ENCODE measurements at regions not wholly inside any gene's neighbourhood (a gene's known extent, or its start where the extent isn't known, plus 50 kb on each side); places are given as distances from the start of the nearest gene placed in this dataset.

DNA sequence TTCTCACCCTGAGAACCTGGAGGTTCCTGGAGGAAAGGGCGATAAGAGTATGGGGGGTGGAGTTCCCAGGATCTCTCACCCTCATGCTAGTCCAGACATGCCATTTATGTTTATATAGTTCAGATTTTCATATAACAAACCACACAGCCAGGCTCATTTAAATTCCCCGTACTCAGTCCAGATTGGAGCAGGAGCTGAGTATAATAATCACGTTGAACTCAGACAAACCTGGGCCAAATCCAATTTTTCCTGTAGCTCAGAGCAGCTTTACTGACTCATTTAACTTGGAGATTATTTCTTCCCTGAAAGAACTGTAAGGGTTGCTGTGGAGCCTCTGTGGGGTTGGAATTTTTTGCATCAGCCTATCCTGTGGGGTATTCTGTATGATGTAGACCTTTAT, 660.8 kb downstream of the TMEM121 start:
- no peak for TF ChIP-seq EZH2 (IDR thresholded peaks at IDR 0.05; ENCODE audit: low read length, unreplicated experiment)
- TF ChIP-seq, protein P1, sequence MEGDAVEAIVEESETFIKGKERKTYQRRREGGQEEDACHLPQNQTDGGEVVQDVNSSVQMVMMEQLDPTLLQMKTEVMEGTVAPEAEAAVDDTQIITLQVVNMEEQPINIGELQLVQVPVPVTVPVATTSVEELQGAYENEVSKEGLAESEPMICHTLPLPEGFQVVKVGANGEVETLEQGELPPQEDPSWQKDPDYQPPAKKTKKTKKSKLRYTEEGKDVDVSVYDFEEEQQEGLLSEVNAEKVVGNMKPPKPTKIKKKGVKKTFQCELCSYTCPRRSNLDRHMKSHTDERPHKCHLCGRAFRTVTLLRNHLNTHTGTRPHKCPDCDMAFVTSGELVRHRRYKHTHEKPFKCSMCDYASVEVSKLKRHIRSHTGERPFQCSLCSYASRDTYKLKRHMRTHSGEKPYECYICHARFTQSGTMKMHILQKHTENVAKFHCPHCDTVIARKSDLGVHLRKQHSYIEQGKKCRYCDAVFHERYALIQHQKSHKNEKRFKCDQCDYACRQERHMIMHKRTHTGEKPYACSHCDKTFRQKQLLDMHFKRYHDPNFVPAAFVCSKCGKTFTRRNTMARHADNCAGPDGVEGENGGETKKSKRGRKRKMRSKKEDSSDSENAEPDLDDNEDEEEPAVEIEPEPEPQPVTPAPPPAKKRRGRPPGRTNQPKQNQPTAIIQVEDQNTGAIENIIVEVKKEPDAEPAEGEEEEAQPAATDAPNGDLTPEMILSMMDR (conservative IDR thresholded peaks at IDR 0.05; ENCODE audit: low read depth, low read length), result no peak
- no peak for TF ChIP-seq EZH2phosphoT487 (IDR thresholded peaks at IDR 0.05; ENCODE audit: borderline replicate concordance, low read length)
